SK-N-SH treated with all-trans-retinoic acid at 6 μM for 48 hours (cell line): ENCODE measurements at regions not wholly inside any gene's neighbourhood (a gene's known extent, or its start where the extent isn't known, plus 50 kb on each side); places are given as distances from the start of the nearest gene placed in this dataset.
"Not testable (repeated sequence)": the region's sequence is repeated elsewhere in the genome, so short reads cannot be mapped to it uniquely, and the experiment has no call there.

Experiments
- ARNTL ChIP-seq: fragments of 450-650 bp; formaldehyde crosslinking; IDR thresholded peaks from 2 replicates; pipeline ENCODE4 v1.5.0; 2020; ENCODE audit warnings: low read depth, mild to moderate bottlenecking, moderate library complexity, borderline replicate concordance
- CREB5 ChIP-seq: fragments of 250-450 bp; sonication (Bioruptor Pico); IDR thresholded peaks from 2 replicates; pipeline ENCODE4 v1.5.1; 2020; ENCODE audit warnings: low read depth, mild to moderate bottlenecking, moderate library complexity
- PATZ1 ChIP-seq: fragments of 250-450 bp; sonication (Bioruptor Pico); IDR thresholded peaks from 2 replicates; pipeline ENCODE4 v1.8.0; 2020; ENCODE audit warnings: mild to moderate bottlenecking, moderate library complexity, borderline replicate concordance
- RARB ChIP-seq: fragments of 250-450 bp; sonication (Bioruptor Pico); IDR thresholded peaks from 2 replicates; pipeline ENCODE4 v1.8.0; 2021; ENCODE audit warnings: mild to moderate bottlenecking, moderate library complexity
- TOX ChIP-seq: fragments of 250-450 bp; sonication (Bioruptor Pico); IDR thresholded peaks from 2 replicates; pipeline ENCODE4 v1.8.0; 2021; ENCODE audit warnings: mild to moderate bottlenecking, moderate library complexity, borderline replicate concordance
- ZNF565 ChIP-seq: fragments of 450-650 bp; formaldehyde crosslinking; conservative IDR thresholded peaks from 2 replicates; pipeline ENCODE4 v1.5.0; 2020; ENCODE audit warnings: low read depth, mild to moderate bottlenecking, moderate library complexity

GRCh38 chr12:7584137-7584536 lies 80.6 kb upstream of the CD163 start:
- TF ChIP-seq PATZ1 (CRISPR knock-in tag); ZNF565 (CRISPR knock-in tag); CREB5 (CRISPR knock-in tag); ARNTL (CRISPR knock-in tag); TOX; RARB (CRISPR knock-in tag): not testable (repeated sequence)
